ENCODE measurements at regions not wholly inside any gene's neighbourhood (a gene's known extent, or its start where the extent isn't known, plus 50 kb on each side); places are given as distances from the start of the nearest gene placed in this dataset.
"Not testable (repeated sequence)": the region's sequence is repeated elsewhere in the genome, so short reads cannot be mapped to it uniquely, and the experiment has no call there.

DNA sequence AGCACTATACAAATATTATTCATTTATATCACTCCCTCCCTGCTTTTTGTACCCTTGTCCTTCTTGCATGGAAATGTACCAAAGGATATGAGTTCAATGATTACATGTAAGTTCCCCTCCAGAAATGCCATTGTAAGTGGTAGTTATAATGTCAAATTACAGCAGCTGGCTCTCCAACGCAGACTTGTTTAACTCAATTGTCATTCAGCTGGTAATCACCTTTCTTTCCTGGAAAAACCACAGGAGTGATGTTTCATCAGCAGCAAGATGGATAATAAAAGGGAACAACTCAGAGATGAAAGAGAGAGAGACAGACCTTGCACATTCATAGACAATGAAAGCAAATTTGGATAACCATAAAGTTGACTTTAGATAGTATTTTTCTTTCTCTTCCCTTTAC lies 578.6 kb upstream of the PBX1 start:
- in situ Hi-C loops (cut with HindIII; ENCODE audit: low pct_ligation_motif_present, low sequenced_read_pairs), result no loop called here
- no peaks in the 10 kb centered on the region for H3K27me3 ChIP-seq (replicated peaks)
- TF ChIP-seq, protein P1, sequence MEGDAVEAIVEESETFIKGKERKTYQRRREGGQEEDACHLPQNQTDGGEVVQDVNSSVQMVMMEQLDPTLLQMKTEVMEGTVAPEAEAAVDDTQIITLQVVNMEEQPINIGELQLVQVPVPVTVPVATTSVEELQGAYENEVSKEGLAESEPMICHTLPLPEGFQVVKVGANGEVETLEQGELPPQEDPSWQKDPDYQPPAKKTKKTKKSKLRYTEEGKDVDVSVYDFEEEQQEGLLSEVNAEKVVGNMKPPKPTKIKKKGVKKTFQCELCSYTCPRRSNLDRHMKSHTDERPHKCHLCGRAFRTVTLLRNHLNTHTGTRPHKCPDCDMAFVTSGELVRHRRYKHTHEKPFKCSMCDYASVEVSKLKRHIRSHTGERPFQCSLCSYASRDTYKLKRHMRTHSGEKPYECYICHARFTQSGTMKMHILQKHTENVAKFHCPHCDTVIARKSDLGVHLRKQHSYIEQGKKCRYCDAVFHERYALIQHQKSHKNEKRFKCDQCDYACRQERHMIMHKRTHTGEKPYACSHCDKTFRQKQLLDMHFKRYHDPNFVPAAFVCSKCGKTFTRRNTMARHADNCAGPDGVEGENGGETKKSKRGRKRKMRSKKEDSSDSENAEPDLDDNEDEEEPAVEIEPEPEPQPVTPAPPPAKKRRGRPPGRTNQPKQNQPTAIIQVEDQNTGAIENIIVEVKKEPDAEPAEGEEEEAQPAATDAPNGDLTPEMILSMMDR (IDR thresholded peaks at IDR 0.05; ENCODE audit: low read depth, low read length, missing control alignments), result no peak
- DNase-seq, result no peak
- H3K36me3 ChIP-seq (replicated peaks), result no peaks in the 10 kb centered on the region
- H3K4me3 ChIP-seq (ENCODE audit: low read depth, low read length), result no peak overlapping the region
- H3K27ac ChIP-seq, result no peak overlapping the region

GRCh38 chr1:163981500-163982030 lies 577.4 kb upstream of the PBX1 start:
- Histone ChIP-seq H3K27ac (no peak overlapping the region), H3K27me3 (replicated peaks) (no peaks in the 10 kb centered on the region), H3K4me3 (ENCODE audit: low read depth, low read length) (no peak overlapping the region), H3K36me3 (replicated peaks) (no peaks in the 10 kb centered on the region)
- in situ Hi-C loops (cut with HindIII; ENCODE audit: low pct_ligation_motif_present, low sequenced_read_pairs), result no loop called here
- TF ChIP-seq, protein P1 (IDR thresholded peaks at IDR 0.05; ENCODE audit: low read depth, low read length, missing control alignments), result no peak
- no peak for DNase-seq

GRCh38 chr1:163983097-163983496 lies 575.9 kb upstream of the PBX1 start:
- Histone ChIP-seq H3K4me3 (ENCODE audit: low read depth, low read length) (no peak overlapping the region), H3K27ac (no peak overlapping the region), H3K36me3 (replicated peaks) (no peaks in the 10 kb centered on the region), H3K27me3 (replicated peaks) (no peaks in the 10 kb centered on the region)
- DNase-seq, result no peak
- TF ChIP-seq, protein P1 (IDR thresholded peaks at IDR 0.05; ENCODE audit: low read depth, low read length, missing control alignments), result no peak
- in situ Hi-C loops (cut with HindIII; ENCODE audit: low pct_ligation_motif_present, low sequenced_read_pairs), result no loop called here

DNA sequence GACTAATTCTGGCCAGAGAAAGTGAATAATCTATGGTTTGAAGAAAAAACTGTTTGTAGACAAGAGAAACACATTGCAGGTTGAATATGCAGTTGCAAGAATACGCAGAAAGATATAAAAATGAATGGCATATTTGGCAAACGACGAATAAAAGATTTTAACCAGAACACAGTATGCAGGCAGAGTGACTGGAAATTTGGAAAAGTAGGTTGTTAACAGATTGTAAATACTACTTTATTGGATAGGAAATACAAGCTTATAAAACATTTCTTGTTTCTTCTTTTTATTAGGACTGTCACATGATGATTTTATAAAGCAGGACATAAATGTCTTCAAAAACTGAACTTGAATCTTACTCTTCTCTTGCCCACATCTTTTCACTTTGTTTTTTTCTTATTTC lies 573.3 kb upstream of the PBX1 start:
- no peak overlapping the region for H3K4me3 ChIP-seq (ENCODE audit: low read depth, low read length)
- in situ Hi-C loops (cut with HindIII; ENCODE audit: low pct_ligation_motif_present, low sequenced_read_pairs), result no loop called here
- H3K27ac ChIP-seq, result no peak overlapping the region
- TF ChIP-seq, protein P1 (IDR thresholded peaks at IDR 0.05; ENCODE audit: low read depth, low read length, missing control alignments), result no peak
- no peak for DNase-seq
- H3K36me3 ChIP-seq (replicated peaks), result no peaks in the 10 kb centered on the region
- H3K27me3 ChIP-seq (replicated peaks), result no peaks in the 10 kb centered on the region

DNA sequence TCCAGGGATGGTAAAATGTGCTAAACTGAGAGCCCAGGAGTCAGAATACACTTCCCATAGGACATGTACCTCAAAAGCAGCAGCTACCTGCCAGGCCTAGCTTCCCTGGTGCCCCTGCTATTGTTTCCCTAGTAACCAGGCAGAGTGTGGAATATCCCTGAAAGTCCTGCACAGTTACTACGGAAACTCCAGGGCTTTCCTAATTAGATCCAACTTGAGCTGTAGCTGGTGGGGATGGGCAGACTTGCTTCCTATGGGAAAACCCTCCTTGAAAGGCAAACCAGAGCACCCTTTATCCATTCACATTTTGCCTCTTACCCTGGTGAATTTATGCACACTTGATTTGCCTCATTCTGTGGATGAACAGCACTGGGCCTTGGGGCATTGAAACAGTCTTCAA lies 559.9 kb upstream of the PBX1 start:
- TF ChIP-seq, protein P1 (IDR thresholded peaks at IDR 0.05; ENCODE audit: low read depth, low read length, missing control alignments), result no peak
- Histone ChIP-seq H3K36me3 (replicated peaks) (no peaks in the 10 kb centered on the region), H3K27ac (no peak overlapping the region), H3K27me3 (replicated peaks) (no peaks in the 10 kb centered on the region), H3K4me3 (ENCODE audit: low read depth, low read length) (no peak overlapping the region)
- no peak for DNase-seq
- in situ Hi-C loops (cut with HindIII; ENCODE audit: low pct_ligation_motif_present, low sequenced_read_pairs), result no loop called here

- H3K27ac ChIP-seq, result not testable (repeated sequence)
Measured at GRCh38 chr1:164006186-164006585, 552.8 kb upstream of the PBX1 start.

More at GRCh38 chr1:164006186-164006585, 552.8 kb upstream of the PBX1 start:
- in situ Hi-C loops (cut with HindIII; ENCODE audit: low pct_ligation_motif_present, low sequenced_read_pairs); H3K27me3 ChIP-seq (replicated peaks); H3K36me3 ChIP-seq (replicated peaks); DNase-seq; H3K4me3 ChIP-seq (ENCODE audit: low read depth, low read length): not testable (repeated sequence)
